ENCODE measurements at regions not wholly inside any gene's neighbourhood (a gene's known extent, or its start where the extent isn't known, plus 50 kb on each side); places are given as distances from the start of the nearest gene placed in this dataset.

DNA sequence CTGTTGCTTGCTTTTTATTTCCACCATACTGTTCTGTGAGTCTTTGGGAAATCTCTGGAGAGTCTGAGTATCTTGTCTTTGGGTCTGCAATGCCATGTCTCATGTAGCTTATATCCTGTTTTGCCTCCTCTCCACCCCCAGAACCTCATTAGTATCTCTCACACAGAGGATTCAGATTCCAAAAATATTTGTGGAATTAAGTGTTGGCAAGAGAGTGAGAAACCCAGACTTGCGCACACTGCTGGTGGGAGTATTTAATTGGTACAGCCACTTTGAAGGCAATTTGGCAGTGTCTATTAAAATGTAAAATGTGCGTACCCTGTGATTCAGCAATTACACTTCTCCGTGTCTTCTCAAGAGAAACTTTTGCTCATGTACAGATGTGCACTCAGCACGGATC is 68.6 kb downstream of the ZNF621 start:
- Histone ChIP-seq H3K9ac (ENCODE audit: extremely low read depth, insufficient read length, low read length) (no peak overlapping the region), H3K4ac (ENCODE audit: low read depth, low read length) (no peak overlapping the region), H4K20me1 (ENCODE audit: control insufficient read depth, insufficient read depth, insufficient read length) (no peaks in the 10 kb centered on the region), H4K91ac (ENCODE audit: insufficient read length, low read depth, low read length) (no peak overlapping the region), H4K8ac (replicated peaks; ENCODE audit: insufficient read length, low read depth, low read length) (no peak overlapping the region), H4K5ac (ENCODE audit: insufficient read length, low read depth, low read length) (no peak overlapping the region), H3K18ac (ENCODE audit: insufficient read length, low read depth, low read length) (no peak overlapping the region), H3K23me2 (ENCODE audit: insufficient read length, low read depth, low read length, poor library complexity, severe bottlenecking) (no peaks in the 10 kb centered on the region), H3K4me2 (ENCODE audit: insufficient read depth, insufficient read length, low read length) (no peak overlapping the region), H2AK5ac (ENCODE audit: insufficient read length, low read length) (no peak overlapping the region), H2BK120ac (ENCODE audit: low read depth, low read length, poor library complexity, severe bottlenecking) (no peak overlapping the region), H3K27me3 (ENCODE audit: insufficient read depth, low read length) (no peaks in the 10 kb centered on the region), H3T11ph (ENCODE audit: low read length) (no peak overlapping the region), H2BK12ac (ENCODE audit: insufficient read length, low read depth, low read length) (no peak overlapping the region), H3K79me1 (ENCODE audit: insufficient read depth, low read depth, low read length, poor library complexity, severe bottlenecking) (no peaks in the 10 kb centered on the region), H3K14ac (ENCODE audit: insufficient read depth, low read length) (no peak overlapping the region), H3K23ac (ENCODE audit: insufficient read length, low read depth, low read length) (no peak overlapping the region), H2AFZ (ENCODE audit: low read length) (no peak overlapping the region), H3K56ac (ENCODE audit: insufficient read length, low read depth, low read length) (no peak overlapping the region), H2BK15ac (ENCODE audit: low read depth, low read length) (no peak overlapping the region), H3K9me3 (ENCODE audit: control insufficient read depth, low read depth, low read length) (no peaks in the 10 kb centered on the region), H3K4me1 (ENCODE audit: insufficient read depth, low read length) (no peaks in the 10 kb centered on the region), H3K79me2 (ENCODE audit: insufficient read depth, low read length) (no peaks in the 10 kb centered on the region), H2BK5ac (ENCODE audit: insufficient read length, low read length) (no peak overlapping the region), H2BK20ac (ENCODE audit: low read depth, low read length, poor library complexity, severe bottlenecking) (no peak overlapping the region), H3K27ac (ENCODE audit: insufficient read length, low read depth, low read length) (no peak overlapping the region)
- Mint-ChIP-seq H3K9me3 (no peaks in the 10 kb centered on the region; a peak in 1 of 5 replicates), H3K27me3 (ENCODE audit: low read depth) (peaks cover 4% of the 10 kb centered on the region), H3K36me3 (ENCODE audit: insufficient read depth in 1 of 3, low read depth in 3 of 3) (peaks cover 0 to 1% (median 0%) of the 10 kb centered on the region in 3 experiments; a peak in 1 of 7 replicates), H3K27ac (no peak overlapping the region), H3K4me1 (peaks cover 5 to 8% of the 10 kb centered on the region in 2 experiments; a peak in 3 of 4 replicates), H3K4me3 (no peak overlapping the region)
- TF ChIP-seq, protein P1, sequence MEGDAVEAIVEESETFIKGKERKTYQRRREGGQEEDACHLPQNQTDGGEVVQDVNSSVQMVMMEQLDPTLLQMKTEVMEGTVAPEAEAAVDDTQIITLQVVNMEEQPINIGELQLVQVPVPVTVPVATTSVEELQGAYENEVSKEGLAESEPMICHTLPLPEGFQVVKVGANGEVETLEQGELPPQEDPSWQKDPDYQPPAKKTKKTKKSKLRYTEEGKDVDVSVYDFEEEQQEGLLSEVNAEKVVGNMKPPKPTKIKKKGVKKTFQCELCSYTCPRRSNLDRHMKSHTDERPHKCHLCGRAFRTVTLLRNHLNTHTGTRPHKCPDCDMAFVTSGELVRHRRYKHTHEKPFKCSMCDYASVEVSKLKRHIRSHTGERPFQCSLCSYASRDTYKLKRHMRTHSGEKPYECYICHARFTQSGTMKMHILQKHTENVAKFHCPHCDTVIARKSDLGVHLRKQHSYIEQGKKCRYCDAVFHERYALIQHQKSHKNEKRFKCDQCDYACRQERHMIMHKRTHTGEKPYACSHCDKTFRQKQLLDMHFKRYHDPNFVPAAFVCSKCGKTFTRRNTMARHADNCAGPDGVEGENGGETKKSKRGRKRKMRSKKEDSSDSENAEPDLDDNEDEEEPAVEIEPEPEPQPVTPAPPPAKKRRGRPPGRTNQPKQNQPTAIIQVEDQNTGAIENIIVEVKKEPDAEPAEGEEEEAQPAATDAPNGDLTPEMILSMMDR (conservative IDR thresholded peaks at IDR 0.05) = no peak
- WGBS (ENCODE audit: extremely low coverage, insufficient read length, low lambda C conversion rate) = no CpG with 5 or more reads among the region's 4 CpGs
- no peak for DNase-seq

Measured in H9 (cell line).